Stomach (tissue), 8 donors: ENCODE measurements at regions not wholly inside any gene's neighbourhood (a gene's known extent, or its start where the extent isn't known, plus 50 kb on each side); places are given as distances from the start of the nearest gene placed in this dataset.

ENCODE experiments used
- DNase-seq, 2 donors: peaks; one replicate each; pipeline versions ENCODE4 v3.0.0 to v3.0.0-alpha.2; 2013 to 2019
- H3K27ac ChIP-seq, 5 donors: fragments of 200-600 bp in 4 of 5; sonication (generic) in 4 of 5; one replicate each; pipeline ENCODE4 v1.5.1; 2013 to 2019; ENCODE audit warnings: mild to moderate bottlenecking in 1 of 5, moderate library complexity in 1 of 5
- H3K27me3 ChIP-seq, 3 donors: fragments of 200-600 bp; sonication (generic); one replicate each; pipeline ENCODE4 v1.5.1; 2017 to 2019; ENCODE audit warnings: mixed run types in 1 of 3
- H3K36me3 ChIP-seq, 4 donors: fragments of 200-600 bp; sonication (generic); 1 replicate in 3 of 4; 2 replicates in 1 of 4; pipeline ENCODE4 v1.5.1; 2016 to 2019
- H3K4me1 ChIP-seq, 4 donors: fragments of 200-600 bp; sonication (generic); one replicate each; pipeline ENCODE4 v1.5.1; 2016 to 2019
- H3K4me3 ChIP-seq, 4 donors: fragments of 200-600 bp; sonication (generic) in 3 of 4; one replicate each; pipeline ENCODE4 v1.5.1; 2016 to 2019; ENCODE audit warnings: mild to moderate bottlenecking in 1 of 4
- H3K9me3 ChIP-seq, 4 donors: fragments of 200-600 bp; sonication (generic); one replicate each; pipeline ENCODE4 v1.5.1; 2016 to 2019
- CTCF ChIP-seq, 7 experiments: fragments of 450-650 bp in 4 of 7; fragments of 200-600 bp in 3 of 7; sonication (generic) in 3 of 7; IDR thresholded peaks; one replicate each; pipeline ENCODE4 v1.5.1; 2016 to 2019; ENCODE audit warnings: antibody characterized with exemption in 7 of 7, control low read depth in 2 of 7, mild to moderate bottlenecking in 1 of 7
- EP300 ChIP-seq: sonication (generic); formaldehyde crosslinking; IDR thresholded peaks from one replicate; pipeline ENCODE4 v1.6.1; 2017; ENCODE audit warnings: antibody characterized with exemption
- POLR2A ChIP-seq, 4 donors: fragments of 450-650 bp; IDR thresholded peaks; one replicate each; pipeline ENCODE4 v1.6.1; 2016; ENCODE audit warnings: antibody characterized with exemption in 4 of 4, control low read depth in 2 of 4, mild to moderate bottlenecking in 1 of 4, moderate library complexity in 1 of 4
- POLR2AphosphoS5 ChIP-seq, 3 donors: sonication (generic); formaldehyde crosslinking; IDR thresholded peaks; one replicate each; pipeline ENCODE4 v1.6.1; 2016; ENCODE audit warnings: antibody characterized with exemption in 3 of 3
- WGBS, 5 donors: extraction: QIAGEN DNeasy Blood & Tissue Kit in 3 of 5; methylation state at CpG; one replicate each; pipeline versions ENCODE4 v1.1.5 to v1.1.7; 2013 to 2018; 5-methylcytosine and 5-hydroxymethylcytosine counted together
- intact Hi-C: fragments of 100-400 bp; cut with DNase I; formaldehyde crosslinking; loops from one replicate; pipeline ENCODE4 v1.15.1; 2023; ENCODE audit warnings: low total_unique reads
- donor health status: healthy with polysubstance abuse.
- donor health status: Bipolar disorder and iron deficiency.
- donor health status: healthy.

- no peak overlapping the region for H3K4me3 ChIP-seq
- H3K27me3 ChIP-seq, result no peaks in the 10 kb centered on the region
- intact Hi-C loops, result no loop called here
- H3K36me3 ChIP-seq, result no peaks in the 10 kb centered on the region
- TF ChIP-seq EP300 (no peak), POLR2AphosphoS5 (IDR thresholded peaks at IDR 0.05) (no peak)
- peak in 1 of 2 donors; percentile 10 for DNase-seq
- no peak overlapping the region for H3K27ac ChIP-seq
- 20 to 61% (median 37%) methylated on average over 1 of the region's 1 CpG for WGBS, 5 donors
- no peaks in the 10 kb centered on the region for H3K4me1 ChIP-seq
- H3K9me3 ChIP-seq, result no peaks in the 10 kb centered on the region
These were observed 713.4 kb downstream of the TBC1D32 start for GRCh38 chr6:120620900-120621299.

- Histone ChIP-seq H3K27me3 (no peaks in the 10 kb centered on the region), H3K9me3 (no peaks in the 10 kb centered on the region), H3K4me1 (no peaks in the 10 kb centered on the region), H3K4me3 (no peak overlapping the region), H3K36me3 (no peaks in the 10 kb centered on the region), H3K27ac (no peak overlapping the region)
- TF ChIP-seq CTCF (IDR thresholded peaks at IDR 0.05), result no peak
- no peak for DNase-seq
- intact Hi-C loops, result no loop called here
- 84 to 92% (median 88%) methylated on average over 3 of the region's 3 CpGs for WGBS, 5 donors
These were observed 719.0 kb downstream of the TBC1D32 start for GRCh38 chr6:120615238-120615637.

GRCh38 chr6:120614723-120615122, 719.6 kb downstream of the TBC1D32 start:
- H3K4me1 ChIP-seq, result no peaks in the 10 kb centered on the region
- DNase-seq, result no peak
- H3K36me3 ChIP-seq, result no peaks in the 10 kb centered on the region
- 60 to 86% (median 76%) methylated on average over 2 of the region's 2 CpGs for WGBS, 5 donors
- H3K27me3 ChIP-seq, result no peaks in the 10 kb centered on the region
- H3K27ac ChIP-seq, result no peak overlapping the region
- H3K9me3 ChIP-seq, result no peaks in the 10 kb centered on the region
- TF ChIP-seq CTCF (IDR thresholded peaks at IDR 0.05) (no peak), EP300 (no peak), POLR2AphosphoS5 (IDR thresholded peaks at IDR 0.05) (no peak), POLR2A (IDR thresholded peaks at IDR 0.05) (no peak)
- H3K4me3 ChIP-seq, result no peak overlapping the region
- intact Hi-C loops, result no loop called here

- intact Hi-C loops, result no loop called here
- Histone ChIP-seq H3K4me1 (peaks cover 0 to 10% (median 0%) of the 10 kb centered on the region in 4 donors), H3K27ac (no peak overlapping the region), H3K4me3 (no peak overlapping the region), H3K36me3 (no peaks in the 10 kb centered on the region), H3K9me3 (no peaks in the 10 kb centered on the region), H3K27me3 (no peaks in the 10 kb centered on the region)
- TF ChIP-seq EP300 (no peak), CTCF (IDR thresholded peaks at IDR 0.05) (no peak), POLR2AphosphoS5 (IDR thresholded peaks at IDR 0.05) (no peak), POLR2A (IDR thresholded peaks at IDR 0.05) (no peak)
- WGBS, 5 donors, result 13 to 42% (median 24%) methylated on average over 1 of the region's 1 CpG
- DNase-seq, result peak in 1 of 2 donors; percentile 19
These were observed 725.5 kb downstream of the TBC1D32 start for GRCh38 chr6:120608826-120609225.

- no peak for TF ChIP-seq EP300
- no peak for TF ChIP-seq POLR2A (IDR thresholded peaks at IDR 0.05)
- no peak for TF ChIP-seq CTCF (IDR thresholded peaks at IDR 0.05)
- H3K27ac ChIP-seq, result no peak overlapping the region
- WGBS, 5 donors, result 67 to 84% (median 73%) methylated on average over 4 of the region's 4 CpGs
- DNase-seq, result no peak
- no peak overlapping the region for H3K4me3 ChIP-seq
- no peaks in the 10 kb centered on the region for H3K27me3 ChIP-seq
- no peaks in the 10 kb centered on the region for H3K36me3 ChIP-seq
- peaks cover 0 to 10% (median 0%) of the 10 kb centered on the region in 4 donors for H3K4me1 ChIP-seq
- no peaks in the 10 kb centered on the region for H3K9me3 ChIP-seq
- intact Hi-C loops, result no loop called here
These were observed 727.5 kb downstream of the TBC1D32 start for GRCh38 chr6:120606743-120607142.
